ENCODE measurements at regions not wholly inside any gene's neighbourhood (a gene's known extent, or its start where the extent isn't known, plus 50 kb on each side); places are given as distances from the start of the nearest gene placed in this dataset.

- TF ChIP-seq CTCF (IDR thresholded peaks at IDR 0.05; ENCODE audit: poor library complexity) (no peak), EZH2 (IDR thresholded peaks at IDR 0.05; ENCODE audit: borderline replicate concordance) (no peak)
These were observed 67.3 kb upstream of the RAPGEF2 start for GRCh38 chr4:159035570-159035969.
